ENCODE measurements at regions not wholly inside any gene's neighbourhood (a gene's known extent, or its start where the extent isn't known, plus 50 kb on each side); places are given as distances from the start of the nearest gene placed in this dataset.

DNA sequence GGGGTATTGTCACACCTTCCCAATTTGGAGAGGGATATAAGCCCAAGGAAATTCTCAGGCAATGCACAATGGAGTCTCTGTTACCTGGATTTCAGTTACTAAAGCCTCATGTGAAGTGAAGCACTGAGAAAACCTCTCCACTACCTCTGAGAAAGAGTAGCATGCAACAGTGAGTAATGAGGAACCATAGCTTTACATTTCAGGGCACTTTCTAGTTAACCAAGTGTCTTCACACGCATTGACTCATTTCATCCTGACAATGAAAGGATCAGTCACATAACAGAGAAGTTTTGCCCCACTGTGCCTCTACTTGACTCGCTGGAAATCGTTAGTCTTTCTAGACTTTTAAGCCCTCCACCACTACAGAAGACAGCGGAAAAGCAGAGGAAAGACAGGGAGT is 86.2 kb upstream of the ARID1B start:
- TF ChIP-seq CTCF (IDR thresholded peaks at IDR 0.05; ENCODE audit: insufficient read depth, low read length) (no peak), GABPA (IDR thresholded peaks at IDR 0.05; ENCODE audit: low read depth) (no peak)
